ENCODE measurements at regions not wholly inside any gene's neighbourhood (a gene's known extent, or its start where the extent isn't known, plus 50 kb on each side); places are given as distances from the start of the nearest gene placed in this dataset.
"Not testable (repeated sequence)": the region's sequence is repeated elsewhere in the genome, so short reads cannot be mapped to it uniquely, and the experiment has no call there.

DNA sequence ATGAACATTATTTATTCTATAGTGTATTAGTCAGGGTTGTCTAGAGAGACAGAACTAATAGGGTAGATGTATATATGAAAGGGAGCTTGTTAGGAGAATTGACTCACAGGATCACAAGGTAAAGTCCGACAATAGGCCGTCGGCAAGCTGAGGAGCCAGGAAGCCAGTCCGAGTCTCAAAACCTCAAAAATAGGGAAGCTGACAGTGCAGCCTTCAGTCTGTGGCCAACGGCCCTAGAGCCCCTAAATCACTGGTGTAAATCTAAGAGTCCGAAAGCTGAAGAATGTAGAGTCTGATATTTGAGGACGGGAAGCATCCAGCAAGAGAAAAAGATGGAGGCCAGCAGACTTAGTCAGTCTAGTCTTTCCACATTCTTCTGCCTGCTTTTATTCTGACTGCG is 912.2 kb downstream of the FLRT2 start:
- DNase-seq = no peak

DNA sequence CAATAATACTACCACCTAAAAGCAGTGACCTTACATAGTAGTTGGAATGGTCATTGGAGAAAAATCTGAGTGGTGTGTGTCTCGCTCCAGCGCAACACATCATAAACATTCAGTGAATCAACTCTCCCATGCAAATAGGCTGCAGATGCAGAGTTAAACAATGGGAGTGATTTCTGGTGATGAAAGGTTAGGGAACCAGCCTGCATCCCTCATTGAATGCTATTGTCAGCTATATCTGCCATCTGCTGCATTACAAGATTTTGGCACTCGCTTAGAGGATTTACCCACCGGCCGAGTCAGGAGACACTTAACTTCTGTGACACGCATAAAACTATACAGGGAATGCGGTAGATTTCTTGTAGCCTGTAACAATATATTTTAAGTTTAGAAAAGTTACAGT is 900.9 kb downstream of the FLRT2 start:
- no peak for DNase-seq

DNA sequence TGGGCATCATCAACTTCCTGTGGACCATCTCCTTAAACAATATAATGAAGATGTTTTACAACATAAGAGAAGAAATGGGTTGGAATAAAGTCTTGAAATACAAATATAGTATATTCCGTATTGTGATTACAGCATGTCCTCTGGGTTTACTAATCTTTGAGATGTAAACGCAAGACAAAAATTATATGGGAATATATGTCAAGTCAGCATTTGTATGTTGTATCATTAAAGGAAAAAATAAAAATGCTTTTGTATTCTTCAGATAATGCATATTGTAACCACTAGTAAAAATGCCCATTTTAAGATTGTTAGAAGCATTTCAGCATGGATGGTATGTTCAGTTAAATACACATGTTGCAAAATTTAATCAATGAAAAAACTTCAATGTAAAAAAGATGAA is 893.3 kb downstream of the FLRT2 start:
- no peak for DNase-seq

GRCh38 chr14:86420131-86420530 is 890.2 kb downstream of the FLRT2 start:
- no peak for DNase-seq

DNA sequence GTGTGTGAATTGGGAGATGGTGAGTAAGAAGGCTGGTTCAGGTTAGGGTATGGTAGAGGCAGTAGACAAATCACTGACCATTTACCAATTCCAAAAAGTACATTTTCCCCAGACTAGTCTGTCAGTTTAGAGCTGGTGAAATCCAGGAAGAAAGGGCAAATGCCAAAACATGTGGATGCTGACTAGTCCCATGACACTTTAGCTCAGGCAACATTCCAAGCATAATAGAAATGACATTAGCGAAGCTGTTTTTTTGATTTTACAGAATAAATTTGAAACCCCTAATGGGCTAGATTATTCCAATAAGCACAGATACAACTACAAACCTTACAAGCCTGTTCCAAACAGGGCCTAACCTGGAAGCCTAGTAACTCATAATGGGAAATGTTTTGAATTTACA is 884.2 kb downstream of the FLRT2 start:
- no peak for DNase-seq

DNA sequence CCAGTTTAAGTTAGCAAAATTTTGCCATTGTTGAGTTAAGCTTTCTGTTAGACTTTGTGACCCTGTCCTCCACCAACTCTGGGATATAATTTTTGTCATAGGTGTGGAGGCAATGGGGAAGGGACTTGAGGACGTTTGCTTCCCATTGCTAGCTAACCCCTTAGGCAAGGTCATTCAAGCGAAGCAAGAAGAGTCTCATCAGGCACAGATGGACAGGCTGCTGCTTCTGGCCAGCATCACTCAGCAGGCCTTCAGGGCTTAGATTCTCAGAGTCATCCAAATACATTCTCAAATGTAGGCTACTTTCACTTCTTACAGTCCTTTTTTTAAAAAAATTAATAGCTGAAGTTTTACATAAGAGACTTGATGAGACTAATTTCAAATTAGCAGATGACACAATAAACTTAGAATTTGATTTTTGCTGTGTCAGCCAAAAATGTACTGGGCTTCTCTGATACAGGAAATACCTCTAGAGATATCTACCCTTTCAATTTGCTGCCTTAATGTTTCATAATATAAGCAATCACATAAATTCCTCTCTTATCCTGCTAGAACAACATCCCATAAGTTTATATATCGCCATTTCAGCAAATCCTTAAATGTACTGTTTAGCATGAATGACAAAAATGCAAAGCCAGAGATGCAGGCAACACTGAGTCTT is 875.2 kb downstream of the FLRT2 start:
- DNase-seq = no peak

DNA sequence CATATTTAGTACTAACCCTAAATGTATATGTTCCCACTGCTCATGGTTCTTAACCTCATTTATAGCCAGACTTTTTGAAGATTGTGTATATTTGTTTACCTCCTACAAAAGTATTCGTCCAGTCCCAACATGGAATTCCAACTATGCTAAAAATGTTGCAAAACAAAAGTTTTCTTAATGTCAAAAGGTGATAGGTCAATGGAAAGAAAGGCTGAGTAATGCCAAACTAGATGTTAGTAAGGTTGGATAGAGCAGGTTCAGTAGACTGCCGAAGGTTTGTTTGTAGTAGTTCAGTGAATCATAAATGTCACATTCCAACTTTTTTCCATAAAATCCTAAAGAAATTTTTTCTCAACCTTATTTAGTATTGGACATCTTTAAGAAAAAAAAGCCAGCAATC is 874.5 kb downstream of the FLRT2 start:
- DNase-seq = no peak

- DNase-seq = no peak
Measured at GRCh38 chr14:86402545-86402944, 872.6 kb downstream of the FLRT2 start.

DNA sequence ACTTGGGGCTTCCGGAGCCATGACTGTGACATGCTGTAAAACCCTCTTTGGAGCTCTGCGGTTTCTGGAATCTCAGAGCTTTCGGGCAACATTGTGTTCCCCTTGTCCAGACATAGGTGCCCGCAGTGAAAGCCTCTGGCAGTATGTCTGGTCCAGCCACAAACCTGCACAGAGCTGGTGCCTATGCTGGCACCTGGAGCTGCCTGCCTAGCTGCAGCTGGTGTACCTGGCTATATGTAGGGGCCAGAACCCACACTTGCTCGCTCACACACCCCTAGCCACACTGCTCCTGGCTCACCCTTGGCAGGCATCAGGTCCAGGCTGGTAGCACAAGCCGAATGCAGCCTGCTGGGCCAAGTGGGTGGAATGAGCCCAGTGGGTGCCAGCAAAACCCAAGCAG is 861.1 kb downstream of the FLRT2 start:
- DNase-seq = no peak

DNA sequence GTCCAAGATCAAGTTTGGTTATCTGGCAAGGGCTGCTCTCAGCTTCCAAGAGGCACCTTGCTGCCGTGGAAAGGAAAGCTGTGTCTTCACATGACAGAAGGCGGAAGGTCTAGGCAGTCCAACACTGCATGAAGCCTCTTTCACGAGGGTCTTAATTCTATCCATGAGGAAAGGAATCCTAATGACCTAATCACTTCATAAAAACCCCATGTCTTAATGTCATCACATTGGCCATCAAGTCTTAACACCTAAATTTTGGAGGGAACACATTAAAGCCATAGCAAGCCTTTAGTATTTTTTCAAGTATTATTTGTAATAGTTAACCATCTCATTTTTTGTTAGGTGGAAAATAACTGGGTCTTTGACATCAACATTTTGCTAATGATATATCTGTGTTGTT is 858.3 kb downstream of the FLRT2 start:
- DNase-seq = no peak

DNA sequence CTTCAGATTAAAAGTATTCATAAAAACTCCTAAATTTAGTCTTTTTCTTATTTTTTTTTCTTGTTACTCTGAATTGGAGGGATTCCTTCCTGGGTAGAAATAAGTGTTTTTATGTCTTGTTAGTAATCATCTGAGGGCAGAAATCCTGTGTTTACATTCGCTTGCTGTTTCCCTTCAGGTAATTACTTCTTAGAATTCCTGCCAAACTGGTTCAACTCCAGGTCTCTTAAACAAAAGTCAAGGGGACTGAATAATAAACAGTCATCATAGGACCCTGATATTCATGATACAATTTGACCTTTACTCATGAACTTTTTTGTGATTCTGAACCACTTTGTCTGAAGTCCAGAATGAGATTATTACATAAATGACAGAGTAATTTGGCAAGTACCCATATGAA is 843.9 kb downstream of the FLRT2 start:
- no peak for DNase-seq

- no peak for DNase-seq
Measured at GRCh38 chr14:86372402-86372801, 842.5 kb downstream of the FLRT2 start.

GRCh38 chr14:86364634-86365033 is 834.7 kb downstream of the FLRT2 start:
- DNase-seq = no peak

DNA sequence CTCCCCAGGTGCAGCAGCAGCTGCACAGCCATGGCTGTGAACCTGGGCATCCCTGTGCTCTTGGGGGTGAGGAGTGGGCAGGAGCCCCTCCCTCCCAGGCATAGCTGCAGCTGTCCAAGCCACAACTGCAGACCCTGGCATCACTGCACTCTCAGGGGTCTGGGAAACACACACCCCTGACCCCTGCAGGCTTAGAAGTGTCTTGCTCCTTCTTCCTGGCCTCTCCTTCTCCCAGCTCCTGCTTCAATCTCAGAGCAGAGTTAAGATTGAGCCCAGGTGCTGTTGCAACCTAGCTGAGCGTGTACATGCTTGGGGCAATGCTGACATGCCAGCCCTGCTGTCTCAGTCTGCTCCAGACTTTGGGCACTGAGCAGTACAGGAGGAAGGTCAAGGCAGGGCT is 833.6 kb downstream of the FLRT2 start:
- no peak for DNase-seq

- DNase-seq = no peak
Measured at GRCh38 chr14:86363047-86363446, 833.1 kb downstream of the FLRT2 start.

- no peak for DNase-seq
Measured at GRCh38 chr14:86357876-86358275, 827.9 kb downstream of the FLRT2 start.

- DNase-seq = no peak
Measured at GRCh38 chr14:86357119-86357518, 827.2 kb downstream of the FLRT2 start.

GRCh38 chr14:86346818-86347384 is 817.0 kb downstream of the FLRT2 start:
- DNase-seq = no peak

DNA sequence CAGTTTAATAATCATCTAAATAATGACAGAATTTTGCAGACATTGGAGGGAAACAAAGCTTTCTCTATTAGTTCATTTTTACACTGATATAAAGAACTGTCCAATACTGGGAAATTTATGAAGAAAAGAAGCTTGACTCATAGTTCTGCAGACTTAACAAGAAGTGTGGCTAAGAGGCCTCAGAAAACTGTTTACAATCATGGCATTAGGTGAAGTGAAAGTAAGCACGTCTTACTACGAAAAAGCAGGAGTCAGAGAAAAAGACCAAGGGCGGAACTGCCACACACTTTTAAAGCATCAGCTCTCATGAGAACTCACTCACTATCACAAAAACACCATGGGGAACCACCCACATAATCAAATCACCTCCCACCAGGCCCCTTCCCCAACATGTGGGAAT is 804.4 kb downstream of the FLRT2 start:
- no peak for DNase-seq

DNA sequence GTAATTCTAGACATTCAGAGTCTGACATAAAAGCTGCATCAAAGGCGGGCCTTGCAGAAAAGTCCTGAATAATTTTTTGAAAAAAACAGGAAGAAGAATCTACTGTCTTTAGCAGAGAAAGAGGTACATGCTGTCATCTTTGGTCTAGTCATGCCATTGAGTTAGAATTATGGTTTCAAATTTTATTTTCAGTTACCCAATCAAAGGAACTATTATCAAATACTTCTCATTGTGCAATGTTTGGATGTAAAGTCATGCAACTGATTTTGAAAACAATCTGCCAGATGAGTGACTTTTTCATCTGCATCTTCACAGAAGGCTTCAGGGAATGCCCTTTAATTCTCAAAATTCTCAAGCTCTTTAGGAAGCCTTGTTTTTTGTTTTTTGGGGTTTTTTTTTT is 803.5 kb downstream of the FLRT2 start:
- DNase-seq = no peak

GRCh38 chr14:86331341-86331740 is 801.4 kb downstream of the FLRT2 start:
- no peak for DNase-seq

DNA sequence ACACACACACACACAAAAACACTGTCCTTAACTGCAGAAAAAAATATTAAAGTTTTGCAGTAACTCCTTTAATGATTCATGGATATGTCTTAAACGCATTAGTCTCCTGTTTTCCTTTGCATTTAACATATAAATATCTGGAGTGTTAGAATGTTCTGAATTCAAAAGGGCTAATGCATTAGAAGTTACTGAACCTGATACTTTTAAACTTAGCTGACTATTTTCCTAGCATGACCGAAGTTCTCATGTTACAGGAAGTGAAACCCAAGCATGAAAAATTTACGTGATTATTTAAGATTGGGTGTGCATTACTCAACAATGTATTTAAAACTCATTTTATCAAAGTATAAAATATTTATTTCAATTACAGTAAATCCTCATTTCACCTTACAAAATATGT is 791.2 kb downstream of the FLRT2 start:
- DNase-seq = no peak

- not testable (repeated sequence) for DNase-seq
Measured at GRCh38 chr14:86312154-86312665, 782.3 kb downstream of the FLRT2 start.

DNA sequence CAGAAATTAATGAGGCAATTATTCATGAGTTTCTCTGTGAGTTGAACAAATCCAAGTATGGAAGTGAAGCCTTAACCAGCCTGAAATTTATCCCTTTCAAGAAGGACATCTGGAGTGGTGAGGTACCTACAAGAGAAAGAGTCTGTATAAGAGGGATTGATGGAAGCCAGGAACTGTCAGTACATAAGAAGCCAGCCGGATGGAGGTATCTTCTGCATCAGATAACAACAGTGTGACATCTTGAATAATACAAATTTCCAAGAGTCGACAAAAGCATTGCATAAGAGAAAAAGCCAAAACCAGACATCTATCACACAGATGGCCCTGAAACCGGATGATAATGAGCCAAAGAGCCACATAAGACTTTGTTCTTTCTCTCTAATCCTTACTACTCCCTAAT is 781.2 kb downstream of the FLRT2 start:
- DNase-seq = no peak

DNA sequence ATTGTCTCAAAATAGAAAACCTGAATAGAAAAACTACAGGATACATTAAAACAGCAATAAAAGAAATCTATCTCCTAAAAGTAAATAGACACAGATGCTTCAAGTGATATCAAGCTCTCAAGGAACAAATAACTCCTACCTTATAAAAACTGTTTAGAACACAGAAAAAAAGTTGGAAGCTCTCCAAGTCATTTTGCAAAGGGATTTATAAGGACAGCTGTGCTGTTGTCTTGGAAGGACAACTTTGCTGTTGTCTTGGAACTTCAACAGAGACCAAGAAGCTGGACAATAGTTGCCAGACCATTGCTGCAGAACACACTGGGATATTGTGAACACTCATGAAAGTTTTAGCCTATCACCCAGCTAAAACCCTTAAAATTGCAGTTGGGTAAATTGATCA is 780.7 kb downstream of the FLRT2 start:
- DNase-seq = no peak
